OCI-LY1 (cell line): ENCODE measurements at regions not wholly inside any gene's neighbourhood (a gene's known extent, or its start where the extent isn't known, plus 50 kb on each side); places are given as distances from the start of the nearest gene placed in this dataset.

Experiments
- CTCF ChIP-seq: fragments of 200-600 bp; sonication (generic), shearing (Covaris generic); IDR thresholded peaks from 2 replicates; pipeline ENCODE4 v1.5.1; 2017; ENCODE audit warnings: mild to moderate bottlenecking, antibody characterized with exemption, low read length, moderate library complexity, mixed read lengths
- EZH2 ChIP-seq: fragments of 200-600 bp; sonication (generic), shearing (Covaris generic); IDR thresholded peaks from 2 replicates; pipeline ENCODE4 v1.8.0; 2017; ENCODE audit warnings: borderline replicate concordance, mixed run types, mild to moderate bottlenecking, antibody characterized with exemption, low read length, moderate library complexity, mixed read lengths

DNA sequence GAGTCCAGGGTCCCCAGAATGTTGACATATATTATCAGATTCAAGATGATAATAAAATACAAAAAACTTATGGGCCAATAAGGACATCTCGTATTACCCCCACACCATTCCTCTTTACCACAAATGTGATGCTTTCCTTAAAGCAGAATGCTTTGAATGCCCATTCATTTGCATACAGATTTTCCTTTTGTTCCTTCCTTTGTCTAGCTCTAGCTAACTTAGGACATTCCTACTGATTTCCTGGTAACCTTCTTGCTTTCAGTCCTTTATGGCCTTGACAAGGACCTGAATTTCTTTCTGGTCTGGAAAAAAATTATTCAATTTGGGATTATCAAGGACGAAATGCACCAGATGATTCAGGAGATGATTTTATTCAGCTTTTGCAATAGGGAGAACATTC lies 304.0 kb downstream of the TMEM114 start:
- no peak for TF ChIP-seq CTCF
- TF ChIP-seq EZH2, result no peak
